Mesendoderm (in vitro differentiated cells): ENCODE measurements at regions not wholly inside any gene's neighbourhood (a gene's known extent, or its start where the extent isn't known, plus 50 kb on each side); places are given as distances from the start of the nearest gene placed in this dataset.

Experiments used
- DNase-seq: peaks from one replicate; pipeline ENCODE4 v3.0.0; 2013
- H2AK5ac ChIP-seq: 2 replicates; pipeline ENCODE4 v1.6.1; 2013; ENCODE audit warnings: low read length, inconsistent platforms
- H2BK120ac ChIP-seq: 2 replicates; pipeline ENCODE4 v1.6.1; 2013; ENCODE audit warnings: low read depth, mild to moderate bottlenecking, low read length, moderate library complexity, mixed read lengths
- H2BK15ac ChIP-seq: replicated peaks from 2 replicates; pipeline ENCODE4 v1.6.1; 2013; ENCODE audit warnings: low read depth, mild to moderate bottlenecking, moderate library complexity
- H2BK5ac ChIP-seq: 2 replicates; pipeline ENCODE4 v1.6.1; 2013; ENCODE audit warnings: low read length, inconsistent platforms
- H3K18ac ChIP-seq: 2 replicates; pipeline ENCODE4 v1.6.1; 2013; ENCODE audit warnings: mild to moderate bottlenecking, low read length, mixed read lengths
- H3K23ac ChIP-seq: one replicate; pipeline ENCODE4 v1.6.1; 2013; ENCODE audit warnings: low read length
- H3K27ac ChIP-seq: 2 replicates; pipeline ENCODE4 v1.5.1; 2013; ENCODE audit warnings: low read depth, mild to moderate bottlenecking, inconsistent platforms, low read length, moderate library complexity
- H3K27me3 ChIP-seq: 2 replicates; pipeline ENCODE4 v1.6.1; 2013; ENCODE audit warnings: low read length, control low read depth, mild to moderate bottlenecking, inconsistent platforms; ENCODE audit not compliant: insufficient read depth, poor library complexity
- H3K36me3 ChIP-seq: 2 replicates; pipeline ENCODE4 v1.6.1; 2013; ENCODE audit warnings: low read length, inconsistent platforms; ENCODE audit not compliant: control insufficient read depth, insufficient read depth
- H3K4ac ChIP-seq: one replicate; pipeline ENCODE4 v1.6.1; 2013; ENCODE audit warnings: low read depth, mild to moderate bottlenecking, low read length, moderate library complexity
- H3K4me1 ChIP-seq: 2 replicates; pipeline ENCODE4 v1.6.1; 2013; ENCODE audit warnings: low read depth, low read length, inconsistent platforms; ENCODE audit not compliant: control insufficient read depth
- H3K4me2 ChIP-seq: 2 replicates; pipeline ENCODE4 v1.6.1; 2013; ENCODE audit warnings: low read length
- H3K4me3 ChIP-seq: 2 replicates; pipeline ENCODE4 v1.5.1; 2013; ENCODE audit warnings: mild to moderate bottlenecking, low read length
- H3K56ac ChIP-seq: one replicate; pipeline ENCODE4 v1.6.1; 2013; ENCODE audit warnings: low read length
- H3K79me1 ChIP-seq: 2 replicates; pipeline ENCODE4 v1.6.1; 2013; ENCODE audit warnings: low read length, inconsistent platforms
- H3K79me2 ChIP-seq: 2 replicates; pipeline ENCODE4 v1.6.1; 2013; ENCODE audit warnings: mild to moderate bottlenecking, low read length; ENCODE audit not compliant: control insufficient read depth, insufficient read depth
- H3K9ac ChIP-seq: 2 replicates; pipeline ENCODE4 v1.6.1; 2013; ENCODE audit warnings: low read length, inconsistent platforms
- H4K5ac ChIP-seq: one replicate; pipeline ENCODE4 v1.6.1; 2013; ENCODE audit warnings: low read length
- H4K8ac ChIP-seq: one replicate; pipeline ENCODE4 v1.6.1; 2013; ENCODE audit warnings: low read depth, mild to moderate bottlenecking, control low read depth, low read length, moderate library complexity
- WGBS: extraction: QIAGEN DNeasy Blood & Tissue Kit; methylation state at CpG from one replicate; pipeline ENCODE4 v1.1.7; 2013; ENCODE audit warnings: low lambda C conversion rate, missing lambda C conversion rate; ENCODE audit not compliant: insufficient coverage; ENCODE audit errors: extremely low coverage; 5-methylcytosine and 5-hydroxymethylcytosine counted together

DNA sequence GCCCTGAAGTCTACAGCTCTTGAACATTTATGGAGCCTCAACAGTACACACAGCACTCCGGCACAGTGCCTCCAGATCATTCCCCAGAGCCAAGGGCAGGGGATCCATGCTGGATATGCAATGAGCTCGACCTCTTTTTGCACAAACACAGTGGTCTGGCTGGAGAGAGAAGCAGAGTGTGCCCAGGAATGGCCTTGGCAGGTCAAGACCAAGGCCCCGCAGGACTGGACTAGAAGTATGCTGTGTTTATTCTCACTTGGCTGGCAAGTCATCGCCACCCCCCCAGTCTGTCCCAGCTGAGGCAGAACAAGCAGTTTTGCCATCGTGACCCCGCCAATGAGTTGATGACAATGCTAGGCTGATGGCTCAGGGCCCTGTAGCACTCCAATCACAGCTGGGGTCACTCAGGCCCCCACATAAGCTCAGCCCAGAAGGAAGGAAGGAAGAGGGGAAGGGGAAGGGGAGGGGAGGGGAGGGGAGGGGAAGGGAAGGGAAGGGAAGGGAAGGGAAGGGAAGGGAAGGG, 212.1 kb downstream of the TTC32 start:
- WGBS = no CpG with 5 or more reads among the region's 6 CpGs
- Histone ChIP-seq H3K79me2 (no peaks in the 10 kb centered on the region), H3K36me3 (no peaks in the 10 kb centered on the region), H3K4me3 (no peak overlapping the region), H4K8ac (no peak overlapping the region), H3K56ac (no peak overlapping the region), H2BK120ac (no peak overlapping the region), H3K18ac (no peak overlapping the region), H2BK5ac (no peak overlapping the region), H3K27ac (no peak overlapping the region), H3K4me2 (no peak overlapping the region), H3K79me1 (no peaks in the 10 kb centered on the region), H3K4me1 (no peaks in the 10 kb centered on the region), H2AK5ac (no peak overlapping the region), H3K4ac (no peak overlapping the region), H2BK15ac (no peak overlapping the region), H4K5ac (no peak overlapping the region), H3K27me3 (no peaks in the 10 kb centered on the region), H3K9ac (no peak overlapping the region), H3K23ac (no peak overlapping the region)
- DNase-seq = no peak

DNA sequence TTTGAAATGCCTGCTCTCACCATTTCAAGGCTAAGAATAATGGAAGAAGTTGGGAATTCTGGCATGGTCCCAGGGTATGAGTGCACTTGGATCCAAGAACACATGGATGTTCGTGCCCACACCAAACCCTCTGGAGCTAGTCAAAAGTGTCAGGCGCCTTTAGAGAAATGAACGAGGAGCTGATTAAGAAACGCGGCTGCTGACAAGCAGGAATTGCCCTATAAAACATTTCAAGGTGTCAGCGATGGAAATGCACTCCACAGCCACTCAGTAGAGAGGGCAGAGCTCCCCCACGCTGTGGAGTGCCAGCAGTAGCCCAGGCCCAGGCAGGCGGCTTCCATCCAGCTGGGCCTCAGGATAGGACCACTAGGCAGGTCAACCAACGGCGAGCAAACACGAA, 213.7 kb downstream of the TTC32 start:
- no peak overlapping the region for H3K18ac ChIP-seq
- no peak overlapping the region for H3K4me3 ChIP-seq
- H3K23ac ChIP-seq = no peak overlapping the region
- no peak overlapping the region for H2BK15ac ChIP-seq
- no peaks in the 10 kb centered on the region for H3K79me2 ChIP-seq
- no peak overlapping the region for H3K27ac ChIP-seq
- H2BK5ac ChIP-seq = no peak overlapping the region
- no CpG with 5 or more reads among the region's 11 CpGs for WGBS
- no peak overlapping the region for H2BK120ac ChIP-seq
- no peak for DNase-seq
- H3K79me1 ChIP-seq = no peaks in the 10 kb centered on the region
- H3K4me2 ChIP-seq = no peak overlapping the region
- no peak overlapping the region for H3K9ac ChIP-seq
- no peak overlapping the region for H3K56ac ChIP-seq
- no peak overlapping the region for H3K4ac ChIP-seq
- H4K8ac ChIP-seq = no peak overlapping the region
- no peak overlapping the region for H4K5ac ChIP-seq
- no peaks in the 10 kb centered on the region for H3K27me3 ChIP-seq
- no peaks in the 10 kb centered on the region for H3K4me1 ChIP-seq
- no peak overlapping the region for H2AK5ac ChIP-seq
- no peaks in the 10 kb centered on the region for H3K36me3 ChIP-seq

DNA sequence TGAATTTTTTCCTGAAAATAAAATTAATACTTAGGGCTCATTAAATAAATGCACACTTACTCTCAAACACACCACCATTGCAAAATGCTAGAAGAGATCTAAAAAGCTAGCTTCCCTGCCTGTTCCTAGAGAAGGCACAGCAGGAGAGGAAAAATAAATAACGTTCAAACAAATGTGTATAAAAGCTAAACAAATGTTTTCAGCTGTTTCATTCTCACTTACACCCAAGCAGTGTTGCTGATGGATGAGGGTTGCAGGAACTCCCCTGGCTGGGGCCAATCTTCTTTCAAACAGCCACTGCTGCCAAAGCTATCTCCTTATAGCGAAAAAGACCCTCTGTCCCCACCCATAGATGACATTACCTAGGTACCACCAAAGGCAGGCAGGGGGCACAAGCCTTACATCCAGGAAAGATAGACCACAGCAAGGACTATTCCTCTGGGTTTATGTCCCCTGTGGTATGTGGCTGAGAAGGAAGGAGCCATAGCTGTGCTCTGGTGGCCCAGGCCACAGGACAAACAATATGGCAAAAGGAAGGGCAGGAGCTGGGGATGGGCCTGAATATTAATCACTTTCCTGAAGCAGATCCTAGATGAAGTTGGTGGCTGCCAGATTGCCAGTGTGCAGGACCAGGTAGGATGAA, 214.6 kb downstream of the TTC32 start:
- Histone ChIP-seq H3K79me2 (no peaks in the 10 kb centered on the region), H3K27ac (no peak overlapping the region), H3K56ac (no peak overlapping the region), H3K23ac (no peak overlapping the region), H3K18ac (no peak overlapping the region), H3K4me1 (no peaks in the 10 kb centered on the region), H3K4ac (no peak overlapping the region), H4K8ac (no peak overlapping the region), H2BK15ac (no peak overlapping the region), H3K36me3 (no peaks in the 10 kb centered on the region), H2BK120ac (no peak overlapping the region), H3K4me3 (no peak overlapping the region), H2AK5ac (no peak overlapping the region), H3K4me2 (no peak overlapping the region), H2BK5ac (no peak overlapping the region), H3K79me1 (no peaks in the 10 kb centered on the region), H4K5ac (no peak overlapping the region), H3K9ac (no peak overlapping the region), H3K27me3 (no peaks in the 10 kb centered on the region)
- no CpG with 5 or more reads among the region's 2 CpGs for WGBS
- no peak for DNase-seq

DNA sequence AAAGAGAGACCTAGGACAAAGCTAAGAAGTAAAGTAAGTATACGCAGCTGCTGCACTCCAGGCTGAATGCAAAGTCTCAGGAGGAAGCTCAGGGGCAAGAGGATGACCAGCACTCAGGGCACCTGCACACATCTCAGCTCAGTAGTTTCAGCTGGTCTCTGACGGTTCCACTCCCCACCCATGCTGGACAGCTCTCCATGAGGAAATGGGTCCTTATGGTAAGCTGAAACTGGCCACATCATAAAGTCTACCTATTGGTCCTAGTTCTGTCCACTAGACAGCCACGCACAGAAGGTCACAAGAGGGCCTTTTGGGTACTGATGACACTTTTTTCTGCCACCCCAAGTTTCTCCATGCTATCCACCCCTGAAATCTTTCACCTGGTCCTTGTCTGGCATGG, 215.3 kb downstream of the TTC32 start:
- DNase-seq = no peak
- no peaks in the 10 kb centered on the region for H3K36me3 ChIP-seq
- no peak overlapping the region for H3K4me2 ChIP-seq
- H3K27me3 ChIP-seq = no peaks in the 10 kb centered on the region
- no peak overlapping the region for H2BK15ac ChIP-seq
- no peak overlapping the region for H2AK5ac ChIP-seq
- no peaks in the 10 kb centered on the region for H3K4me1 ChIP-seq
- whole genome bisulfite sequencing = no CpG with 5 or more reads among the region's 3 CpGs
- no peak overlapping the region for H3K56ac ChIP-seq
- H3K4me3 ChIP-seq = no peak overlapping the region
- H3K23ac ChIP-seq = no peak overlapping the region
- no peak overlapping the region for H4K8ac ChIP-seq
- H2BK120ac ChIP-seq = no peak overlapping the region
- H3K18ac ChIP-seq = no peak overlapping the region
- no peaks in the 10 kb centered on the region for H3K79me1 ChIP-seq
- H3K9ac ChIP-seq = no peak overlapping the region
- H3K79me2 ChIP-seq = no peaks in the 10 kb centered on the region
- no peak overlapping the region for H3K27ac ChIP-seq
- no peak overlapping the region for H3K4ac ChIP-seq
- no peak overlapping the region for H4K5ac ChIP-seq
- no peak overlapping the region for H2BK5ac ChIP-seq

DNA sequence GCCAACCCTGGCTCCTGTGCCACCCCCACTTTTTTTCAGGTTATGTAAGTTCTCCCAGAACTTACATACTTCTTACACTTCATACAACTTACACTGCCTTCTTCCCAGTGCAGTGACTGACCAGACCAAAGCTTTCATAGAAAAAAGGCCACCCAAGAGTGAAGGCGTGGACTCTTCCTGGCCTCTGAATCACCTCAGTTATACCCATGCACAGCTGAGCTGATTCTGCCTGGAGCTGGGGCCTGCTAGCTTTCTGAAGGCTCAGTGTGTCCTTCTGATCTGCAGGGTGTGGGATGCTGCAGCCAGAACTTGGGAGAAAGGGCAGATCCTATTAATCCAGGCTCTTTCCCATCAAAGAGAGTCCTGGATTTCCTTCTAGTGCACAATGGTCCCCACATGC, 216.1 kb downstream of the TTC32 start:
- Histone ChIP-seq H2BK5ac (no peak overlapping the region), H3K18ac (no peak overlapping the region), H3K4ac (no peak overlapping the region), H4K5ac (no peak overlapping the region), H4K8ac (no peak overlapping the region), H2BK15ac (no peak overlapping the region), H3K36me3 (no peaks in the 10 kb centered on the region), H3K4me1 (no peaks in the 10 kb centered on the region), H3K79me1 (no peaks in the 10 kb centered on the region), H3K79me2 (no peaks in the 10 kb centered on the region), H3K4me2 (no peak overlapping the region), H3K4me3 (no peak overlapping the region), H3K56ac (no peak overlapping the region), H2AK5ac (no peak overlapping the region), H3K23ac (no peak overlapping the region), H3K27ac (no peak overlapping the region), H2BK120ac (no peak overlapping the region), H3K27me3 (no peaks in the 10 kb centered on the region), H3K9ac (no peak overlapping the region)
- no peak for DNase-seq
- WGBS = no CpG with 5 or more reads among the region's 1 CpG

DNA sequence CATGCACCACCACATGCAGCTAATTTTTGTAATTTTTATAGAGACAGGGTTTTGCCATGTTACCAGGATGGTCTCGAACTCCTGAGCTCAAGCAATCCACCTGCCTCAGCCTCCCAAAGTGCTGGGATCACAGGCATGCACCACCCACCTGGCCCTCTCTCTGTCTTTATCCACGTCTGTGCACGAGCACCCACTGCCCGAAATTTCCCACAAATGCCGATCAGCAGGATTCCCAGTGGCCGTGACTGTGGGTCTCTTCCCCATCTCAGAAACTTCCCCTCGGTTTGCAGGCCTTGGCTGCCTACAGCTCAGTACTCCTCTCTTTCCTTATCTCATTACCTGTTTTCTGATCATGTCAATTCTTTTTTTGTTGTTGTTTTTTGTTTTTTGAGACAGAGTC, 217.3 kb downstream of the TTC32 start:
- no peaks in the 10 kb centered on the region for H3K4me1 ChIP-seq
- H3K4me3 ChIP-seq = no peak overlapping the region
- H4K8ac ChIP-seq = no peak overlapping the region
- no peak overlapping the region for H2BK5ac ChIP-seq
- no peak overlapping the region for H3K56ac ChIP-seq
- H3K36me3 ChIP-seq = no peaks in the 10 kb centered on the region
- H3K4ac ChIP-seq = no peak overlapping the region
- no peaks in the 10 kb centered on the region for H3K79me2 ChIP-seq
- no peak overlapping the region for H3K23ac ChIP-seq
- no peak overlapping the region for H2BK15ac ChIP-seq
- no peak for DNase-seq
- no peak overlapping the region for H4K5ac ChIP-seq
- H3K79me1 ChIP-seq = no peaks in the 10 kb centered on the region
- H3K27me3 ChIP-seq = no peaks in the 10 kb centered on the region
- WGBS = no CpG with 5 or more reads among the region's 7 CpGs
- no peak overlapping the region for H3K9ac ChIP-seq
- H2BK120ac ChIP-seq = no peak overlapping the region
- no peak overlapping the region for H3K4me2 ChIP-seq
- no peak overlapping the region for H3K27ac ChIP-seq
- H2AK5ac ChIP-seq = no peak overlapping the region
- no peak overlapping the region for H3K18ac ChIP-seq
